HG03521 (cell line): ENCODE measurements at regions not wholly inside any gene's neighbourhood (a gene's known extent, or its start where the extent isn't known, plus 50 kb on each side); places are given as distances from the start of the nearest gene placed in this dataset.

Experiments used
- ATAC-seq: cut with Tn5 transposase; IDR thresholded peaks from one replicate; pipeline ENCODE4 v1.9.1; 2021; ENCODE audit warnings: mild to moderate bottlenecking, moderate library complexity; ENCODE audit not compliant: unreplicated experiment

DNA sequence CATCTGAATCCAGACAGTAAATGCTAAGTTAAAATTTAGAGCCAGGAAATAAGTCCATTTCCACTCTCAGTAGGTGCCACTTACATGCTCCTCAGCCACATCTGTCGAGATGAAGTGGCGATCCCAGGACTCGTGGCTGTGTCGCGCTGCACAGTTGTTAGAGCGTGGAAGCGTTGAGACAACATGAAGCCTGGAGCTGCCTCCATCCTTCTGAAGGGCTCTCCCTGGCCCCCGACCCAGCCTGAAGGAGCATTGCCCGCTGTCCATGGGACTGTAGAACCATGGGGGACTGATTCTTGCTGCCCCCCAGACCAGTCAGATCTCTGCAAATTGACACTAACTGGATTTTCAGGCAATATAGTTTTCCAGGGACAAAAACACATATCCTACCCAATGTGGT is 58.9 kb downstream of the IRX1 start:
- ATAC-seq: no peak

DNA sequence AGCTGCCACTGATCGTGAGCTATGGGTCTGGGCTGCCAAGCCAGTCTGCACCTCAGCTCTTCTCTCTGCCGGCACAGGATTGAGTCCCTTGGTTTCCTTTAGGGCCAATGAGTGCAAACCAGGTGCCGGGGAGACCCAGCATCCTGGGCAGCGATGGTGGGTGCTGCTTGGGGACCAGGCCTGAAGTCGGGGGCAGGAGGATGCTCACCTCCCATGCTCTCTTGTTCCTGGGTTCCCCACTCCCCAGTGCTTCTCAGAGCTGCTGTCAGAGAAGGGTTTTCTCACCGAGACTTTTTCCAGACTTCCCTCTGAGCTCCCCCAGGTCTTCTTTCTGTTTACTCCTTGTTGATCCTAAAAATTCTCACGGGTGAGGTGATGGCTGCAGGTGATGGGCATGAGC is 61.2 kb downstream of the IRX1 start:
- no peak for ATAC-seq

DNA sequence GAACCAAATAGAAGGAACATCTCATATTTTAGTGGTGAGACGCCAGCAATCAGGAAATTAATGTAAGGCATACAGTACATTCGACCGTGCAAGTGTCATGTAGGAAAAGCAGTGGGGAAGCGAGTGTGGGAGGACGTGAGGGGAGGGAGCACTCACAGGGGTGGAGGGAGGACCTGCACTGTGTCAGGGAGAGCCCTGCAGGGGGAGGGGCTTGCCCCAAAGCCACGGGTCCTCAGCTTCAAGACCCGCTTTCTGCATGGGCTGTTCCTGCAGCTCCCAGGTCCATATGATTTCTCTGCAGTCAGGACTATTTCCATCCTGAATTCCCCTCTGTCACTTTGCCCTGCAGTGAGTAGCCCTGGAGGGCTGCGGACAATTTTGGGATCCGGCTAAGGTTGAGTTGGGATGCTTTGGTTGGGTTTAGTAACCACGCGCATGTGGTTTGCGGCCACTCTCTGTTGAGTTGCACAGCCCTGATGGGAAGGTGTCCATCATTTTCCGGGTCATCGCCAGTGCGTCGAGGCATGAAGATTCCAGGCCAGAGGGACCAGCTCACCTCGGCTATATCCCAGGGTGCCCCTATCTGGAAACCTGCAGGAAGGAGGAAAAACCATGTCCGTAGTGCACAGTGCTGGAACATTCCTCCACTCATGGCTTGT is 61.9 kb downstream of the IRX1 start:
- ATAC-seq: no peak

DNA sequence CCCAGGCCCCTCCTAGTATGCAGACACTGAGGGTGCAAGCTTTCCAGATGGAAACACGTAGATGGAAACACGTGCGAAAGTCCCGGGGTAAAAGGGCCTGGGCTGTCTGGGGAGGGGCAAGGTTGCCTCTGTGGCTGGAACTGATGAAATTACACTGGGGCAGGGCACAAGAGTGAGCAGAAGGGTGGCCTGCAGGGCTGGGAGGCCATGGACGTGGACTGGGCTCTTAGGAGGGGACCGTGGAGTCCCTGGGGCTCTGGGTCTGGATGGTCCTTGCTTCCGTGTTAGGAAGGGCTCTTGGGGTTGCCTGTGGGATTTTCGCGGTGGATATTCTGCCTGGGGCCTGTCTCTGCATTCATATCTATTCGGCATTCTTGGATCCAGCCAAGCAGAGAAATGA is 63.3 kb downstream of the IRX1 start:
- ATAC-seq: no peak

DNA sequence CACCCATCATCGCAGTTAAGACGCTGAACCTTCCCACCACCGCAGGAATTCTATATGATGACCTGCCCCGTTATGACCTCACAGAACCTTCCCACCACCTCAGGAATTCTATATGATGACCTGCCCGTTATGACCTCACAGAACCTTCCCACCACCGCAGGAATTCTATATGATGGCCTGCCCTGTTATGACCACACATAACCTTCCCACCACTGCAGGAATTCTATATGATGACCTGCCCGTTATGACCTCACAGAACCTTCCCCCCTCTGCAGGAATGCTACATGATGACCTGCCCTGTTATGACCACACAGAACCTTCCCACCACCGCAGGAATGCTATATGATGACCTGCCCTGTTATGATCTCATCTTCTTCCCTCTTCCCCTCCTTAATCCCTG is 64.3 kb downstream of the IRX1 start:
- no peak for ATAC-seq

DNA sequence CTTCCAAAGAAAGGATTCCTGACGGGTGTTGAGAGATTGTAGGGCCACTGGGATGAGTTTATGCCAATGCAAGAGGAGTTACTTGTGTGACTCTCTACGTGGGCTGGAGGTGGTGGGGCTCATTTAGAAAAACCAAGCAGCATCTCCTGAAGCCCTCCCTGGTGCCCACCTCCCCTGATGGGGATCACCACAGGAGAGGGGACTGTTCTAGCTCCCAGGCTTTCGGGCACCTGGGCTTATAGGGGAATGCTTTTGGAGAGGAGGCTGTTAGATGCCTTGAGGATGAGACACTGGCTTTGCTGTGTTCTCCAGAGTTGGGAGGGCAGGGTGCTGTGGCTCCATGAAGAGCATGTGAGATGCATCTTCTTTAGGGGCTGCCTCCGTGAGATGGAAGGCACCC is 65.0 kb downstream of the IRX1 start:
- ATAC-seq: no peak

DNA sequence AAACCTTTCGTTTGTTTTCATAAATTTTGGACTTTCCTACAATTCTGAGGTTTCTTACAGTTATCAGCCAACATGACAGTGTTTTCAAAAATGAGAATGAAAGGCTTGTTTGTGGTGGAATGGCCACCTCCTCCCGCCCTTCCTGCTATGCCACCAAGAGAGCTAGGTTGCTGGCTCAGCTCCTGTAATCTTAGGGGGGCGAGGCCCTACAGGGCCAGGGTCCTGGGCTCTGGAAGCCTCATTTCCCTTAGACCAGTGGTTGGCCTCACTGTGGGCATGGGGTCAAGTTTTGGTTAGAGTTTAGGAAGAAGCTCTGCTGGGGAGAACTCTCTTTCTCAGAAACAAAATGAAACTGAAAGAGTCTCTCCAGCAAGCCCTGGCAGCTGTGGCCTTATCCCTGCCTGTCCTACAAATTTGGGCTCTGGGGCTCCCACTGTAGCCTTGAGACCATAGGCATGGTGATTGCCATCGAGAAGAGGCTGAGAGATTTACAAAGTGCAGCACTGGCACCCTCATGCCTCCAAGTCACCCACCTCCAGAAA is 66.2 kb downstream of the IRX1 start:
- ATAC-seq: no peak

DNA sequence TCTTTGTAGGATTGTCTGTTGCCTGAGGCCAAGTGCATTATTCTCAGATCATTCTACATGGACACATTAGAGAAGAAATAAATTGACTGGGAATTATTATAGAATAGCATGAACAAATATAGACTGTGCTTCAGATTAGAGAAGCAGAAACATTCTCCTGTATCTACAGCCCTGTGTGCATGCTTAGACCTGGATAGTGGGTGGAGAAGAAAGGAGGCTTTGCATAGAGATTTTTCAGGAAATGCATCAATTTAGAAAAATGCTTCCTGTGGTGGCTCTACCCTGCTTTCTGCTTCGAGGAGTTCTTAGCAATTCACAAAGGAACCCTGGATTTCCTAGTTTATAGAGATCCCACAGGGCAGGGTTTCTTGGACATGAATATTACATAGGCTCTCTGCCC is 66.7 kb downstream of the IRX1 start:
- ATAC-seq: no peak

DNA sequence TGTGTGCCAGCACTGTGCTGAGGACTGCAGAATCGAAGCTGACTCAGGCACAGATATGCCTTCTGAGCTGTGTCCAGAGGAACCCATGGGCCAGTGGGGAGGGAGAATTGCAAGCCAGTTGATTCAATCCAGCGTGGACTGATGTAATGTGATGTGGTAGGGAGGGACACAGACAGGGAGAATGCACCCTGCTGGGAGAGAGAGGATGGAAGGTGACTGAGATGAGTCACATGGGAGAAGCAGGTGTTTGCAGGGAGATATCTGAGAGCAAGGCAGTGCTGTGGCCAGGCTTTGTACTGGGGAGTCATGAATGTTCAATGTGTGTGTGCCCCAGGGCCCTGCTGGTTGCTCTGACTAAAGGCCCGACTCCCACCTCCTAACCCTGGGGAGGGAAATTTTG is 75.7 kb downstream of the IRX1 start:
- ATAC-seq: no peak

DNA sequence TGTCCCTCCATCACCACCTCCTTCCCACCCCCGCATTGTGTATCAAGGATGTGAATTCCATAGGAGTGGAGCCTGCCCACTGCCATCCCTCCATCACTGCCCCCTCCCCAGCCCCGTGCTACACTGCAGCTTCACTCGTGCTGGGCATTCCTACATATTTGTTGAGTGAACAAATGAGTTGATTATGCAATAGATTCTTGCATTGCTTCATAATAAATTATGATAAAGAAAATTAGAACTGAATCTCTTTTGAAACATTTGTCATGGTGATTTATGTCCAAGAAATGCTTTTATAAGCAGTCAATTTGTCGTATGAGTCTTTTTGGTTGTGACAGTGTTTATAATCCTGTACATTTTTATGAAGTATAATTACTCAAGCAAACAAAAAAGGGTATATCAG is 83.2 kb downstream of the IRX1 start:
- ATAC-seq: no peak

DNA sequence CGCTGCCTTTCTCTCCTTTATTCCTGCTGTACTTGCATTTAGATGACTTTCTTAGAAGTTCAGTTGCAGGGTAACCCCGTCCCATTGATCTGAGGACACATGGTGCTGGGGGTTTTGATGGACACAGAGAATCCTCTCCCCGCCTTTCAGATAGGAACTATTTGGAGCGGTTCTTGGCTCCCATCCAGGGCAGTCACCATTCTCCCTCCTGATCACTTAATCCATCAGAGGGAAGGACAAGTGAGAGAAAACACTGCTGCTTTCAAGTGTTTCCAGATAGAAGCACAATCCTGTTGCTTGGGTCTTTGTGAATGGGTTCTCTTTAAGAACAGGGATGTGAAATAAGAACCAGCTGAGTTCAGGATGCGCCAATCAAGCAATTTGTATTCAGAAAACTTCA is 85.2 kb downstream of the IRX1 start:
- ATAC-seq: no peak

DNA sequence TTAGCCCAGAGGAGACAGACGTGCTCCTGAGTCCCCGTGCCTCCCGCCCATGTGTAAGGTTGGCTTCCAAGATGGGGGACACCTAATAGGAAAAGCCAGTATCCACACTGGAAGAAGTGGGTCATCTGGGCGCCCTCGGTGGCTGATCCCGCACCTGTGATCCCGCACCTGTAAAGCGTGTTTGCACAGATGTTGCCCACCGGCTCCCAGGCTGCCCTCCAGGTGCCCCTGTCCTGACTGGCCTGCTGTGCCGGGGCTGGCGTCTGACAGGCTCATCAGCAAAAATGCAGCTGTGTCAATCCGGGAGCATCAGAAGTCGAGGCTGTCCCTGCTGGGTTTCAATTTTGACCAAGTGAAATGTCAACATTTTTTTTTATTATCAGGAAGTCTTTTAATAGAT is 88.5 kb downstream of the IRX1 start:
- ATAC-seq: no peak

DNA sequence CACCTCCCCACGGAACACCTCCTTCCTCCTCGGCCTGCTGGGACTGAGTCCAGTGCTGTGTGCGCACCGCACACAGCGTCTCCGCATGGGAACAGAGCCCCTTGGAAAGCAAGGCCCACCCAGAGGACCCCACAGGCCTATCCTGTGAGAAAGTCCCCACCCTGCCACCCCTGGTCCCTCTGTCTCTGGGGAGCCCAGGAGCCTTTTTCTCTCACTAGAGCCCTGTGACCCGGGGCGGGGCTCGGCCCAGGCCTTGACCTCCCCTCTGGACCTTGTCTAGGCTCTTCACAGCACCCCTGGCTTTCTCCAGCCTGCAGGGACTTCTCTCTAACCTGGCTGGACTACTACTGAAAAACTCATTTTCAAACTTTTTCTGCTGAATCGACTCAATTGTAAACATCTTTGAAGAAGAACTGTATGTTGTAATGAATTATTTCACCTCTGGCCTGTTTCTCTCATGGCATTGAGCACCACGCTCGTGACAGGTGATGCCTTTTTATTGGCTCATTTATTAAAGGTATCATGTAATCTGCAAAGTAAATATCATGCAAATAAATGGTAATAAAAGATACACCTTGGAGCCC is 89.2 kb downstream of the IRX1 start:
- ATAC-seq: no peak

DNA sequence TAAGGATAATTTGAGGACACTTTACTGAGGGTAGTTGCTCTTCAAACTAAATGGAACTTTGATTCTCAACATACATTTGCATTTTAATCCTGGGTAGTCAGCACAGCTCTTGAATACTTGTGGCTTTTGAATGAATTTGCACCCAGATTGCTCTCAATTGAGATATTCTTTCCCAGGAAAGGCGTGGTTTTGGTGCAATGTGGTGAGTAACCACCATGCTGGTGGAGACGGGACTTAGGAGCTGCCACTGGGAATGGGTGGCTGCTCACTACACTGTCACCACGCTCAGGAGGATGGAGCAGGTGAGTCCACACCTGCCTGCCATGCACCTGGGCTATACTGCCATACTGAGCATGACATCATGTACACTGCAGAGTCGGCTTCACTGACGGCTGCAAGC is 99.2 kb downstream of the IRX1 start:
- no peak for ATAC-seq

DNA sequence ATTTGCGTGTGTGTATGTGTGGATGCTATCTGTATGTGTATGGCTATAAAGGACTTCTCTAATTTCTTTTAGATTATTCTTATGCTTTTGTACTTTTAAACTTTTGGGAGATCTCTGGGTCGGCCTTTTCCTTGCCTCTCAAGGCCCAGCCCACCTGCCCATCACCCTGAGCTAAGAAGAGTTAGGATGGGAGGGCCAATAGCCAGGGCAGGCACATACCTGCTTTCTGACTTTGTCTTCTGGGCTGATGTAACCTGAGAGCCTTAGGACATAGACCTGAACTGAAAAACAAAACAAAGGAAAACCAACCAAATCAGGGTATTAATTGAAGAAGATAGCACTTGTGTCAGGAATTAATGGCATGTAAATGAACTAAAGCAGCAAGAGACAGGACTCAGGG is 100.2 kb downstream of the IRX1 start:
- ATAC-seq: no peak

DNA sequence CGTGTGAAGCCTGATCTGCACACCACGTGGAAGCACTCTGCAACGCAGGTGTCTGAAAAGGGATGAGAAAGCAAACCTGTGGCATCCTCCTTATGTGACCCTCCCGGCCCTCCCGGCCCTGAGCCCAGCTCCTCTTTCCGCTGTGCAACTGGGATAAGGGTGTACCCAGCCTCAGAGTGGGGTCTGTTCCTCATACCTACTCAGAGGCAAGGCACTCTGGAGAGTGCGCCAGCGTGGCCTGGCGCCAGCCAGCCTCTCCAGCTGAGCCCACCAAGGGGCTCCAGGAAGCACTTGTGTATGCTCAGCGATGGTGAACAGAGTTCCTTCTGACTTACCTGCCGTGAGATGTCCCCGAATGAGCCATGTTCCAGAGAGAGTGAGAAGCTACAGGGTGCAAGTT is 102.8 kb downstream of the IRX1 start:
- ATAC-seq: no peak

DNA sequence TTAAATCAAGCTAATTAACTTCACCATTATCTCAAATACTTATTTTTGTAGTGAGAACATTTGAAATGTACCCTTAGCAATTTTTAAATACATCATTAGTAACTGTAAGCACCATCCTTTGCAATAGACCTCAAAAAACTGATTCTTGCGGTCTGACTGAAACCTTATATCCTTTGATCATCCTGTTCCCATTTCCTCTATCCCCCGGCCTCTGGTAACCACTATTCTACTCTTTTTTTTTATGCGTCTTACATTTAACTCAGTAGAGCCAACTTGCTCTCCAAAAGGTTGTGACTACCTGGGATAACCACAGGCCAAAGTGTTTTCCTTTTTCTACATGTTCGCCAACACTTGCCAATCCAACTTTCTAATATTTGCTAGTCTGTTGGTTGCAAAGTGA is 106.1 kb downstream of the IRX1 start:
- no peak for ATAC-seq

DNA sequence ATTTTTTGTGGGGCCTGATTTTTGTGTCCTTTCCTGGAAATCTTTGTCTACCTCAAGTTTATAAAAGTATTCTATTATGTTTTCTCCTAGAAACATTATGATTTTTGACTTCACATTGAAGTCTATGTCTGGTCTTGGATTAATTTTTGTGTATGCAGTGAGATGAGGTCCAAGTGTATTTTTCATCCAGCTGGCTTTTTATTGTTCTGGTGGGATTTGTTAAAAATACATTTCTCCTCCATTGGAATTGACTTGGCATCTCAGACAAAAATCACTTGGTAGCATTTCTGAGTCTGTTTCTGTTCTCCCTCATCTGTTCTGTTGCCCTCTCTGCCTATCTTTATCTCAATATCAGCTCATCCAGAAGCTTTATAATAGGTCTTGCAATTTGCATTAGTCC is 109.0 kb downstream of the IRX1 start:
- ATAC-seq: no peak

DNA sequence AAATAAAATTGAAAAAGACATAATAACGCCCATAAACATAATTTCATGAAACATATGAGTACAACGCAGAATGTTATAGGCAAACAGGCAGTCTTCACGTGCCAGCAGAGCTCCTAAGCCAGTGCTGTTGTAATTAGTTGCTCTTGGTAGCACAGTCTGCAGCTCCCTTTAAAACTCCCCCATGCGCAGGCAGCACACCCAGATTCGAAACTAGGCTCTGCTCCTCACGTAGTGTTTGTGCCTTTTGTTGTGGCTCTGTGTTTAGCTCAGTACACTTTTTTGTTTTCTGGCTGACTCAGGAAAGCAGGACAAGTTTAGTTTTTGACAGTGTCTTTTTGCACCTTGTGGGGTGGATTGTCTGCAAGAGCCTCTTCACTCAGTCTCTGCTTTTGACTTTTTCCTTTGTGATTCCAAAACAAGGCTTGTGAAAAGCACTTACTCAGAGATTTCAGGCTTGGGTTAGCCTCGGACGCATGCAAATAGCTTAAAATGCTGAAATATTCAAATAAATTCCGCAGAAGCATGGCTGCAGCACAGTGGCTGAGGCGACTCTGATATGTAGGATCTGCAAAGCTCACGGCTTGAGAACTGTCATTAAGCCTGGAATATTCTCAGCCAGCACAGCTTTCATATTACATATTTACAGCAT is 113.6 kb downstream of the IRX1 start:
- no peak for ATAC-seq

DNA sequence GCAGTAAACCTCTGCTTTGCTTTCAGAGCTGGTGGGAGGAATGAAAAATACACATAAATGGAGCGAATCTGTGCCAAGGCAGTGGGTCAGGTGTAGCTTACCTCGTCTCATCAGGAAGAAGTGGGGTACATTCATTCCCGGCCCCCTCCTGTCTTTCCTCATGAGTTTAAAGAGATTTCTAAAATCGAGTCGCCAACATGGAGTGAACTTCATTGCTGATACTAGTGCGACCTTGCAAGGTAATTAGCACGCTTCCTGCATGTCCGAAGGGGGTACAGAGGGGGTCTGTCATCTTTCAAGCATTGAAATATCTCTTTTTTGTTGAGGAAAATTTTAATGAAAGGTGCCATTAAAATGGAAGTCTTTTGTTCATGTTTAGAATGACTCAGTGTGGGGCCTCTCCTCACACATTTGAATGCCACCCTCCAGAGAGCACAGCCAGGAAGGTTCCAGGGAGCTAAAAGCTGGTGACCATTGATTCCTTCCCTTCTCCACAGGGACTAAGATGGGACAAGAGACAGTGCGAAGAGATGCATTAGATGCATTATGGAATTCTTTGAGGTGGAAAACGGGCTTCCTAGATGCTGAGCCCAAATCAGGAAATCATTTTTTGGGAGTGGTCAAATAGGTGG is 114.2 kb downstream of the IRX1 start:
- no peak for ATAC-seq

DNA sequence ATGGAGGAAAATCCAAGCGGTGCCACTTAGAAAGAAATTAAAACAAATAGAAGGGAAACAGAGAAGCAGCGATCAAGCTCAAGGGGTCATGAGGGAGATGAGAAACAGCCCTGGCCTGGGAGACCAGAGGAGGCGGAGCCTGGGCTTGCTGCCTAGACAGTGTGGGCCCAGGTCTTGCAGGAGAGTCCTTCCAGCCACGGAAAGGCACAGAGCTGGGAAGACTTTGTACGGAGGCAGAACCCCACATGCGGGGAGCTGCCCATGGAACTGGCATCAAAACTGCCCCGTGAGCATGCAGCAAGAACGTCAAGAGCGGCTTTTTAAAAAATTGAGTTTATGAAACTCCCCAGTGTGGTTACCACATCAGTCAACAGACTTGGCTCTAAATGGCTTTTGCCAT is 119.4 kb downstream of the IRX1 start:
- ATAC-seq: no peak

DNA sequence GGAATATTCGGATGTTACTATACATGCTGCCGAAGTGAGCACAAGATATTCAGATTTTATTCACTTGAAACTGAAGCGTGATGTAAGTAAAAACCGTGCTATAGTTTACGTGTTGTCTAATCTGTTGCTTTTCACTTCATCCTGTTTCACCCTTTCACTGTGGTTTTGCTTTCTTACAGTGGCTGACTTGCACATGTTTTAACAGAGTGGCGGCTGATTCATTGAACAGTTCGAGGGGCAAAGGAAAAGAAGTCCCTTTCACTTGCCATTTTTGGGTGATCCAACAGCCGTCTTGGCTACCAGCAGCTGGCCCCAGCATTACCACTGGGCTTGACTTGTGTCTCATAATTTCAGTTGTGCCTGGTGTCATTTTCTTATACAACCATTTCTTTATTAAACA is 134.0 kb downstream of the IRX1 start:
- ATAC-seq: no peak
